Heart left ventricle (tissue), 13 donors: ENCODE measurements at regions not wholly inside any gene's neighbourhood (a gene's known extent, or its start where the extent isn't known, plus 50 kb on each side); places are given as distances from the start of the nearest gene placed in this dataset.

ENCODE experiments used
- CTCF ChIP-seq, 12 donors: fragments of 200-600 bp; sonication (generic) in 4 of 12; IDR thresholded peaks; one replicate each; pipeline versions ENCODE4 v1.5.0 to v1.8.0; 2018 to 2022; ENCODE audit warnings: antibody characterized with exemption in 12 of 12, mild to moderate bottlenecking in 5 of 12
- POLR2A ChIP-seq, 2 donors: fragments of 450-650 bp; IDR thresholded peaks; one replicate each; pipeline ENCODE4 v1.6.1; 2017; ENCODE audit warnings: antibody characterized with exemption in 2 of 2, mild to moderate bottlenecking in 2 of 2, moderate library complexity in 2 of 2
- donor health status: ischemic (EF 13 %, LVEDD 7.1; RV severe dilation, severe dysfunction).
- donor health status: DM: no; HTN: yes; CAD: no.
- donor health status: DM: no; HTN: no; CAD: no.
- donor health status: ischemic (EF 25% LVEDD 6.9; RV normal size, moderate dysfunction).
- donor health status: ischemic (EF 25% LVEDD 5.7; RV mildly dilated, moderate dysfunction).
- donor health status: ischemic (EF 35%, LVEDD 5.7; RV mildly dilated, moderate dysfunction).
- donor health status: nonischemic (EF 11% LVEDD 7.7; RV severe dilation, severe dysfunction).
- donor health status: DM: yes; HTN: yes; CAD: no.
- donor health status: PGD.
- donor health status: ischemic (EF 29% LVEDD 5.4; RV normal size, mild dysfunction).
- donor health status: nonischemic (EF 23%, LVEDD 6.1; RV moderate dilation, normal function).

- TF ChIP-seq CTCF (IDR thresholded peaks at IDR 0.05) (no peak), POLR2A (IDR thresholded peaks at IDR 0.05) (no peak)
Measured at GRCh38 chr2:38499548-38500282, 103.0 kb downstream of the HNRNPLL start.
